Ascending aorta (tissue), 2 donors: ENCODE measurements at regions not wholly inside any gene's neighbourhood (a gene's known extent, or its start where the extent isn't known, plus 50 kb on each side); places are given as distances from the start of the nearest gene placed in this dataset.
A peak's percentile ranks its signal among the peaks of the same experiment; 100 is the strongest.

Experiments
- DNase-seq, 2 donors: peaks; one replicate each; pipeline ENCODE4 v3.0.0-alpha.2; 2019; ENCODE audit warnings: low spot score in 2 of 2
- H3K27ac ChIP-seq, 2 donors: fragments of 200-600 bp; sonication (generic); one replicate each; pipeline ENCODE4 v1.5.1; 2016 to 2017; ENCODE audit warnings: mild to moderate bottlenecking in 1 of 2
- H3K27me3 ChIP-seq: fragments of 200-600 bp; sonication (generic); one replicate; pipeline ENCODE4 v1.5.1; 2017
- H3K36me3 ChIP-seq, 2 donors: fragments of 200-600 bp; sonication (generic); one replicate each; pipeline ENCODE4 v1.5.1; 2016
- H3K4me1 ChIP-seq, 2 donors: fragments of 200-600 bp; sonication (generic); one replicate each; pipeline ENCODE4 v1.5.1; 2016 to 2017; ENCODE audit warnings: mild to moderate bottlenecking in 1 of 2
- H3K4me3 ChIP-seq, 2 donors: fragments of 200-600 bp; sonication (generic); one replicate each; pipeline ENCODE4 v1.5.1; 2016 to 2017; ENCODE audit warnings: mild to moderate bottlenecking in 1 of 2
- H3K9me3 ChIP-seq, 2 donors: fragments of 200-600 bp; sonication (generic); one replicate each; pipeline ENCODE4 v1.5.1; 2016
- intact Hi-C: fragments of 100-400 bp; cut with DNase I; formaldehyde crosslinking; loops from one replicate; pipeline ENCODE4 v1.15.1; 2023
- TF ChIP-seq, protein P1 (sequence below), 3 experiments: fragments of 200-600 bp in 2 of 3; fragments of 450-650 bp in 1 of 3; sonication (generic) in 2 of 3; IDR thresholded peaks; one replicate each; pipeline ENCODE4 v1.5.1; 2016 to 2019; ENCODE audit warnings: antibody characterized with exemption in 3 of 3, mild to moderate bottlenecking in 1 of 3, moderate library complexity in 1 of 3

- Histone ChIP-seq H3K4me1 (no peaks in the 10 kb centered on the region), H3K27me3 (no peaks in the 10 kb centered on the region), H3K36me3 (no peaks in the 10 kb centered on the region), H3K4me3 (no peak overlapping the region), H3K9me3 (no peaks in the 10 kb centered on the region), H3K27ac (no peak overlapping the region)
- intact Hi-C loops: no loop called here
- no peak for DNase-seq
- TF ChIP-seq, protein P1, sequence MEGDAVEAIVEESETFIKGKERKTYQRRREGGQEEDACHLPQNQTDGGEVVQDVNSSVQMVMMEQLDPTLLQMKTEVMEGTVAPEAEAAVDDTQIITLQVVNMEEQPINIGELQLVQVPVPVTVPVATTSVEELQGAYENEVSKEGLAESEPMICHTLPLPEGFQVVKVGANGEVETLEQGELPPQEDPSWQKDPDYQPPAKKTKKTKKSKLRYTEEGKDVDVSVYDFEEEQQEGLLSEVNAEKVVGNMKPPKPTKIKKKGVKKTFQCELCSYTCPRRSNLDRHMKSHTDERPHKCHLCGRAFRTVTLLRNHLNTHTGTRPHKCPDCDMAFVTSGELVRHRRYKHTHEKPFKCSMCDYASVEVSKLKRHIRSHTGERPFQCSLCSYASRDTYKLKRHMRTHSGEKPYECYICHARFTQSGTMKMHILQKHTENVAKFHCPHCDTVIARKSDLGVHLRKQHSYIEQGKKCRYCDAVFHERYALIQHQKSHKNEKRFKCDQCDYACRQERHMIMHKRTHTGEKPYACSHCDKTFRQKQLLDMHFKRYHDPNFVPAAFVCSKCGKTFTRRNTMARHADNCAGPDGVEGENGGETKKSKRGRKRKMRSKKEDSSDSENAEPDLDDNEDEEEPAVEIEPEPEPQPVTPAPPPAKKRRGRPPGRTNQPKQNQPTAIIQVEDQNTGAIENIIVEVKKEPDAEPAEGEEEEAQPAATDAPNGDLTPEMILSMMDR (IDR thresholded peaks at IDR 0.05): no peak
Measured at GRCh38 chr5:9853309-9853708, 223.2 kb upstream of the TAS2R1 start.

GRCh38 chr5:9852671-9853070 lies 222.5 kb upstream of the TAS2R1 start:
- no peak for DNase-seq
- H3K9me3 ChIP-seq: no peaks in the 10 kb centered on the region
- H3K36me3 ChIP-seq: no peaks in the 10 kb centered on the region
- H3K4me3 ChIP-seq: no peak overlapping the region
- H3K27me3 ChIP-seq: no peaks in the 10 kb centered on the region
- TF ChIP-seq, protein P1 (IDR thresholded peaks at IDR 0.05): no peak
- H3K27ac ChIP-seq: no peak overlapping the region
- no peaks in the 10 kb centered on the region for H3K4me1 ChIP-seq
- intact Hi-C loops: no loop called here

GRCh38 chr5:9851458-9851857 lies 221.3 kb upstream of the TAS2R1 start:
- no peaks in the 10 kb centered on the region for H3K27me3 ChIP-seq
- no peak overlapping the region for H3K27ac ChIP-seq
- no peaks in the 10 kb centered on the region for H3K36me3 ChIP-seq
- H3K9me3 ChIP-seq: no peaks in the 10 kb centered on the region
- H3K4me1 ChIP-seq: no peaks in the 10 kb centered on the region
- no peak overlapping the region for H3K4me3 ChIP-seq
- no peak for DNase-seq
- intact Hi-C loops: no loop called here
- TF ChIP-seq, protein P1 (IDR thresholded peaks at IDR 0.05): peak in 1 of 3 experiments; percentile 8

DNA sequence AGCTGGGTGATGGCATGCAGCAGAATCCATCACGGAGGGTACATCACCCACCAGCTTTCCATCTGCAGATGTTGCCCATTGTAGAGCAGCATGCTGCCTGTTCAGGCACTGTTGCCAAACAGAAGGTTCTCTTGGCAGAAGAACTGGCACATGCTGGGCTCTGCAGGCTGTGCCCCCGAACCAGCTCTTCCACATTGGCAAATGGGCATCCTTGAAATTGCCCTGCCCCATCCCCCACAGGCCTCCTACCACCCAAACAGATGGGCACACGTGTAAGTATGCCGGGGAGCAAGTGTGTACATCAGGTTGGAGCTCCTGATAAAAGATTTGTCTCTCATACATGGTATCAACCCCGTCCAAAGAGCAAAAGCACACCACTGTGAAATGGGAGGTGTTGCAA lies 220.3 kb upstream of the TAS2R1 start:
- Histone ChIP-seq H3K27me3 (no peaks in the 10 kb centered on the region), H3K9me3 (no peaks in the 10 kb centered on the region), H3K27ac (no peak overlapping the region), H3K4me3 (no peak overlapping the region), H3K4me1 (no peaks in the 10 kb centered on the region), H3K36me3 (no peaks in the 10 kb centered on the region)
- no peak for DNase-seq
- TF ChIP-seq, protein P1 (IDR thresholded peaks at IDR 0.05): no peak
- intact Hi-C loops: no loop called here

DNA sequence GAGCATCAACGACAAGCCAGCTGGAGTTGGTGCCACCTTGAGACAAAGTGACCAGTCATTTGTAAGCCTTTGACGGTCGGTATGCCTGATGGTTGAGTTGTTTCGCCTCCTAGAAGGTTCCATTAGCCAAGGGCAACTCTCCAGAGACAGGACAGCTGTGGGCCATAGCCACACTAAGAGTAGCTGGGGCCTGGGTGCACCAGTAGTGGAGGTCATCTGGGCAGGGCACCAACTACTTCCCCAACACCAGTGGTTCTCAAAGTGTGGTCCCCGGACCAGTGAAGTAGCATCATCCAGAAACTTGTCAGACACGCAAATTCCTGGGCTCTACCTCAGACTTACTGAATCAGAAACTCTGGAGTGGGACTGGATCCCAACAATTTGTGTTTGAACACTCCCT lies 217.5 kb upstream of the TAS2R1 start:
- no peak for DNase-seq
- intact Hi-C loops: no loop called here
- H3K36me3 ChIP-seq: no peaks in the 10 kb centered on the region

More for the DNA sequence above, 217.5 kb upstream of the TAS2R1 start:
- Histone ChIP-seq H3K9me3 (no peaks in the 10 kb centered on the region), H3K4me3 (no peak overlapping the region), H3K27me3 (no peaks in the 10 kb centered on the region), H3K27ac (no peak overlapping the region), H3K4me1 (no peaks in the 10 kb centered on the region)
- TF ChIP-seq, protein P1 (IDR thresholded peaks at IDR 0.05): no peak
